Adrenal gland (tissue), 9 donors: ENCODE measurements at regions not wholly inside any gene's neighbourhood (a gene's known extent, or its start where the extent isn't known, plus 50 kb on each side); places are given as distances from the start of the nearest gene placed in this dataset.

ENCODE experiments used
- DNase-seq, 7 donors: peaks; one replicate each; pipeline ENCODE4 v3.0.0-alpha.2; 2019 to 2020
- H3K27ac ChIP-seq, 5 donors: fragments of 200-600 bp; sonication (generic) in 4 of 5; 1 replicate in 3 of 5; 2 replicates in 2 of 5; pipeline versions ENCODE4 v1.5.1 to v1.8.0; 2016 to 2020; ENCODE audit warnings: mild to moderate bottlenecking in 1 of 5
- H3K27me3 ChIP-seq: fragments of 200-600 bp; 2 replicates; pipeline ENCODE4 v1.8.0; 2021
- H3K36me3 ChIP-seq, 2 donors: fragments of 200-600 bp; replicated peaks in 1 of 2; 1 replicate in 1 of 2; 2 replicates in 1 of 2; pipeline versions ENCODE4 v1.5.1 to v1.8.0; 2018 to 2022
- H3K4me1 ChIP-seq, 2 donors: fragments of 200-600 bp; replicated peaks in 1 of 2; 1 replicate in 1 of 2; 2 replicates in 1 of 2; pipeline versions ENCODE4 v1.5.1 to v1.8.0; 2018 to 2021
- H3K4me3 ChIP-seq, 4 donors: fragments of 200-600 bp; sonication (generic) in 3 of 4; one replicate each; pipeline ENCODE4 v1.5.1; 2016 to 2018
- H3K9me3 ChIP-seq, 3 donors: fragments of 200-600 bp; sonication (generic) in 1 of 3; replicated peaks in 1 of 3; 1 replicate in 2 of 3; 2 replicates in 1 of 3; pipeline versions ENCODE4 v1.5.1 to v1.8.0; 2016 to 2021
- CTCF ChIP-seq, 6 experiments: fragments of 450-650 bp in 4 of 6; fragments of 200-600 bp in 2 of 6; sonication (generic) in 1 of 6; IDR thresholded peaks; 1 replicate in 5 of 6; 2 replicates in 1 of 6; pipeline versions ENCODE4 v1.5.1 to v1.8.0; 2016 to 2021; ENCODE audit warnings: antibody characterized with exemption in 6 of 6, mild to moderate bottlenecking in 2 of 6, moderate library complexity in 1 of 6
- POLR2A ChIP-seq, 2 donors: fragments of 450-650 bp; IDR thresholded peaks; one replicate each; pipeline ENCODE4 v1.6.1; 2017; ENCODE audit warnings: antibody characterized with exemption in 2 of 2, mild to moderate bottlenecking in 2 of 2, moderate library complexity in 1 of 2
- WGBS, 4 donors: extraction: QIAGEN DNeasy Blood & Tissue Kit in 2 of 4; methylation state at CpG; one replicate each; pipeline versions ENCODE4 v1.1.5 to v1.1.7; 2013 to 2017; 5-methylcytosine and 5-hydroxymethylcytosine counted together
- intact Hi-C, 2 donors: fragments of 100-400 bp; cut with DNase I; formaldehyde crosslinking; loops; one replicate each; pipeline versions ENCODE4 v1.14.1 to v1.15.0; 2022 to 2023
- donor health status: healthy with polysubstance abuse.
- donor health status: Bipolar disorder and iron deficiency.
- donor health status: DM: yes; HTN: yes; CAD: no.
- donor health status: DM: no; HTN: no; CAD: no.
- donor health status: DM: no; HTN: no; CAD: no.

- no peak overlapping the region for H3K27ac ChIP-seq
- H3K4me3 ChIP-seq, result no peak overlapping the region
- TF ChIP-seq POLR2A (IDR thresholded peaks at IDR 0.05), result no peak
- TF ChIP-seq CTCF (IDR thresholded peaks at IDR 0.05), result no peak
- WGBS, 4 donors, result 93 to 95% (median 94%) methylated on average over 4 of the region's 4 CpGs
- no peaks in the 10 kb centered on the region for H3K36me3 ChIP-seq
- H3K27me3 ChIP-seq, result no peaks in the 10 kb centered on the region
- no peaks in the 10 kb centered on the region for H3K4me1 ChIP-seq
- intact Hi-C loops, result no loop called here
- DNase-seq, result peak in 1 of 7 donors; percentile 14
- H3K9me3 ChIP-seq, result no peaks in the 10 kb centered on the region
Measured at GRCh38 chr21:31396399-31396798, 52.3 kb upstream of the TIAM1 start.

GRCh38 chr21:31395791-31396190 lies 51.7 kb upstream of the TIAM1 start:
- H3K9me3 ChIP-seq, result no peaks in the 10 kb centered on the region
- no peaks in the 10 kb centered on the region for H3K36me3 ChIP-seq
- DNase-seq, result no peak
- H3K4me3 ChIP-seq, result no peak overlapping the region
- WGBS, 4 donors, result 85 to 94% (median 90%) methylated on average over 2 of the region's 2 CpGs
- no peak for TF ChIP-seq CTCF (IDR thresholded peaks at IDR 0.05)
- TF ChIP-seq POLR2A (IDR thresholded peaks at IDR 0.05), result no peak
- H3K27ac ChIP-seq, result no peak overlapping the region
- intact Hi-C loops, result no loop called here
- H3K27me3 ChIP-seq, result no peaks in the 10 kb centered on the region
- H3K4me1 ChIP-seq, result no peaks in the 10 kb centered on the region

- intact Hi-C loops, result no loop called here
- Histone ChIP-seq H3K4me3 (no peak overlapping the region), H3K27ac (no peak overlapping the region), H3K27me3 (no peaks in the 10 kb centered on the region), H3K36me3 (no peaks in the 10 kb centered on the region), H3K4me1 (no peaks in the 10 kb centered on the region), H3K9me3 (no peaks in the 10 kb centered on the region)
- DNase-seq, result peak in 1 of 7 donors; percentile 44
- WGBS, 4 donors, result 75 to 84% (median 79%) methylated on average over 9 of the region's 9 CpGs
- TF ChIP-seq POLR2A (IDR thresholded peaks at IDR 0.05), result no peak
- no peak for TF ChIP-seq CTCF (IDR thresholded peaks at IDR 0.05)
Measured at GRCh38 chr21:31395268-31395667, 51.2 kb upstream of the TIAM1 start.

GRCh38 chr21:31394309-31394708 lies 50.2 kb upstream of the TIAM1 start:
- Histone ChIP-seq H3K4me3 (no peak overlapping the region), H3K4me1 (no peaks in the 10 kb centered on the region), H3K27me3 (no peaks in the 10 kb centered on the region), H3K9me3 (no peaks in the 10 kb centered on the region), H3K27ac (no peak overlapping the region), H3K36me3 (no peaks in the 10 kb centered on the region)
- TF ChIP-seq CTCF (IDR thresholded peaks at IDR 0.05) (no peak), POLR2A (IDR thresholded peaks at IDR 0.05) (no peak)
- intact Hi-C loops, result no loop called here
- peak in 1 of 7 donors; percentile 20 for DNase-seq
- 79 to 90% (median 83%) methylated on average over 4 to 5 of the region's 5 CpGs for WGBS, 4 donors
